ENCODE measurements at regions not wholly inside any gene's neighbourhood (a gene's known extent, or its start where the extent isn't known, plus 50 kb on each side); places are given as distances from the start of the nearest gene placed in this dataset.

DNA sequence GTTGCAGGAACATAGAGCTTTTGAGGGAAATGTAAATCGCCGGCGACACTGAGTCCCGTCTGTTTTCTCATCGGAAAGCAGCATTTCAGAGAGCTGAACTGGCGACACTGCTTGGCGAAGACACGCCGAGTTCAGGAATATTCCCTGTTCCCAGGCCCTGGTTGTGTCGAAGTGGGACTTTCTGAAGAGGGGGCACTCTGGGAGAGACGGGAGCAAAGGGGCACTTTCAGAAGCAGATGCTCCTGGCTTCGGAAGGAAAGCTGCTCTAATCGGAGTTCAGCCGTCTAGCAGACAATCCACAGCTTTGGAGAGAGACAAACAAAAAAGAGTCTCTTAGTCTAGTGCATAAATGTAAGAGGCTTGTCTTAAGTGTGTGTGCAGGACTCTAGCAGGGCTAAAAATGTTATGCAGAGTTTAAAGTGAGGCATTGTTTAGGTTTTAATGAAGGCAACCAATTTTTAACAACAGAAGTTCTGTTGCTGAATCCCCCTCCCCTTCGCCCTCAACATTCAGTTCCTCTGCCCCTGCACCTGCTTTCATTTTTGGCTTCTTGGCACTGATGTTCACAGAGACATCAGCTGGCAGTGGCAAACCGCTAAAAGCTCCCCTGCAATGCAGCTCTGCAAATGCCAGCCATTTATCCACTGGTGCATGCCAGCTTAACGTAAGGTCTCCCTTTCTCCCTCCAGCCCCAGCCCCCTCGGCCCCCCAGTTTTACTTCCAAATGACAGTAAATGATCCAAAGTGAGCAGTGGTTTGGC, 289.5 kb upstream of the MPDZ start:
- DNase-seq (ENCODE audit: low read depth in 2 of 3, low spot score in 2 of 3): peak in 1 of 3 donors; percentile 30

DNA sequence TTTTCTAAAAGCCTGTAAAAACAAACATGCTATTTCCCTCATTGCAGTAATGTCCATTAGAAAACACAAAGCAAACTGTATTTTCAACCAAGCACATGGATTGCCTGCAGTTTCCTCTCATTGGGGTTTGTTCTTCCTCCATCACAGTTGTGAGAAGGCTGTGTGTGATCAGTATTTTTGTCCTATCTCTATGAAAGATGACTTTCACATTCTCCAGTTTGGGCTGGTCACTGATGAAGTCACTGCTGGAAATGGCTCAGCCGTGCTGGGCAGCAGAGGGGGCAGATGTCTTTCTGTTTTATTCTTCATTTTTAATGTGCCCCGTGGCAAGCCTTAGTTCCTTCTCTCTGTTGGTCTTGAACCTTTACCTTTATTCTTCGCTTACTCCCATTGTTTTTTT, 288.9 kb upstream of the MPDZ start:
- DNase-seq (ENCODE audit: low read depth in 2 of 3, low spot score in 2 of 3): no peak

GRCh38 chr9:13567833-13568232, 288.3 kb upstream of the MPDZ start:
- DNase-seq (ENCODE audit: low read depth in 2 of 3, low spot score in 2 of 3): no peak

DNA sequence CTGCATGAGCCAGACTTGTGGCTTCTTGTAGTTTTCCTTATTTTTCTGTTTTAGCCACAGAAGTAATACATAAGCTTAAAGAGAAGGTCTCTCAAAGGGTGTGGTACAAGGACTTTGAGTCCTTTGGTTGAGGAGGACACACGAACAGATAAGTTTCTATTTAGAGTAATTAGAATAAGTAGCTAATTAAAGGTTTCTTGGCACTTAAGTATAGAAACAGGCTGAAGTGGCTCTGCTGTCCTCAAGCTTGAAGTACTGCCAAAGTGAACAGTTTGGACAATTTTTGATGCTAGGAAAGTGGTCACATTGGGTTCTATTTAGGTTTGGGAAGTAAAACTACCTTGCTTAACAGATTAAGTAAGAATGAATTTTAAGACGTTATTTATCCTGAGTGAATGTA, 278.3 kb upstream of the MPDZ start:
- DNase-seq (ENCODE audit: low read depth in 2 of 3, low spot score in 2 of 3): no peak

GRCh38 chr9:13556656-13557055, 277.2 kb upstream of the MPDZ start:
- no peak for DNase-seq (ENCODE audit: low read depth in 2 of 3, low spot score in 2 of 3)

- no peak for DNase-seq (ENCODE audit: low read depth in 2 of 3, low spot score in 2 of 3)
Observed at GRCh38 chr9:13555989-13556500, 276.6 kb upstream of the MPDZ start.

- DNase-seq (ENCODE audit: low read depth in 2 of 3, low spot score in 2 of 3): no peak
Observed at GRCh38 chr9:13555516-13555915, 276.0 kb upstream of the MPDZ start.

GRCh38 chr9:13554626-13555025, 275.1 kb upstream of the MPDZ start:
- no peak for DNase-seq (ENCODE audit: low read depth in 2 of 3, low spot score in 2 of 3)

- no peak for DNase-seq (ENCODE audit: low read depth in 2 of 3, low spot score in 2 of 3)
Observed at GRCh38 chr9:13552606-13553215, 273.2 kb upstream of the MPDZ start.

DNA sequence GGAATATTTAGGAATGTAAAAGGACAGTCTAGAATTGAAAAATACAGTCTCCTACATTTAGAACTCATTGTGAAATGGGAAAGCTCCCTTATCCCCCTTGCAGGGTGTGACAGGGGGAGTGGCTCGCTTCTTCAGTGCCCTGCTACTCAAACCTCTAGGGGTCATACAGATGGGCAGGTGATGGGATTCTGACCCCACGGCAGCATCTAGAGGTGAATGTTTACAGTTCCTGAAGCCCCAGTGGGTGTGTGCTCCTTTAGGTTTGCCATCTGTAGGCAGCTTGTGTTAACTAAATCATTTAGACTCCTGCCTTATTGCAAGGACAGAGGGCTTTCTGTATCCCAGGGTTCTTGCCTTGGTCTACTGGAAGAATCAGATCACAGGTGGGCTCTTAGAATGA, 271.0 kb upstream of the MPDZ start:
- DNase-seq (ENCODE audit: low read depth in 2 of 3, low spot score in 2 of 3): no peak

DNA sequence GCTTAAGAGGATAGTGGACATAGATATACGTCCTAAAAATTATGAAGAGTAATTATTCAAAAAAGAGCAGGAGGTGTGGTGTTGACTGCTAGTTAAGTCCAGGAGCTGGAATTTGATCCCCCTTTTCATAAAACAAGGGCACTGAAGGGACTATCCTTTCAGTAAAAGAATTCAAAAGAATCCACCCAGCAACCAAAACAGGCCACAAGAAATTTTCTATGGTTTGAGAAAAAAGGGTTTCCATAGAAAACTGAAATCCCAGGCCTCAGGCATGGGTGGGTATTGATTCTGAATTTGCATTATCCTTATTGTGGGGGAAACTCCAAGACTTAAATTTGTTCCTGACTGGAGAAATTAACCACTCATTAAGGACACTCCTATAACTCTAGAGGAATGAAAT, 269.0 kb upstream of the MPDZ start:
- DNase-seq (ENCODE audit: low read depth in 2 of 3, low spot score in 2 of 3): no peak

GRCh38 chr9:13535141-13535540, 255.6 kb upstream of the MPDZ start:
- DNase-seq (ENCODE audit: low read depth in 2 of 3, low spot score in 2 of 3): no peak

GRCh38 chr9:13534006-13534405, 254.5 kb upstream of the MPDZ start:
- no peak for DNase-seq (ENCODE audit: low read depth in 2 of 3, low spot score in 2 of 3)

DNA sequence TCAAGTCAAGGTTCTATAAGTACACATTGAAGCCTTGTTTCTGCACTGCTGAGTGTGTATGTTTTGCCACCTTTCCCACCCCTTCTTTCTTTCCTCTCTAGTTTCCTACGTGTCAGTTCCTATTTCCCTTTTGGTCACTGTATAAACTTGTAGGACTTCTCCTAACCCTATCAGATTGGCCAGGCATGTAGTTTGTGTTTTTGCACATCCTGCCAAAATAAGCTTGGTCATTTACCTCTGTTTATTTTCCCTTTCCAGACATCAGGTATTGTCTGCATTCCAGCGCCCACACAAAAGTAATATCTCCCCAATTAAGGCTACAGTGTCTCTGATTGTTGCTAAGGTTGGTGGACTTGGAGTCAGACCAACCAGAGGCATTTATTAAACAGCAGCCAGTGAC, 252.9 kb upstream of the MPDZ start:
- no peak for DNase-seq (ENCODE audit: low read depth in 2 of 3, low spot score in 2 of 3)

- DNase-seq (ENCODE audit: low read depth in 2 of 3, low spot score in 2 of 3): no peak
Observed at GRCh38 chr9:13529321-13530104, 250.0 kb upstream of the MPDZ start.

DNA sequence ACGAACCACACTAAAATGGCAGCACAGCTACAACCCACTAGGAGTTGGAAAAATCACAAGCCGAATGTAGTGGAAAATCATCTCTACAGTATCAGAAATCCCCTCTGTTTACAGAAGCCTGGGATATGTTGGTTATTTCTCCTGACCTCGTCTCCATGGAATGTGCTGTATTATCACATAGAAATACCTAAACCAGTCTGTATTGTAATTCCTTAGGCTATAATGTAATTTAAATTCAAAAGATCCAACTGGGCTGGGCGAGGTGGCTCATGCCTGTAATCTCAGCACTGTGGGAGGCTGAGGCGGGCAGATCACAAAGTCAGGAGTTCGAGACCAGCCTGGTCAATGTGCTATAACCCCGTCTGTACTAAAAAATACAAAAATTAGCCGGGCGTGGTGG, 244.8 kb upstream of the MPDZ start:
- DNase-seq (ENCODE audit: low read depth in 2 of 3, low spot score in 2 of 3): no peak

- DNase-seq (ENCODE audit: low read depth in 2 of 3, low spot score in 2 of 3): no peak
Observed at GRCh38 chr9:13520069-13520468, 240.6 kb upstream of the MPDZ start.

DNA sequence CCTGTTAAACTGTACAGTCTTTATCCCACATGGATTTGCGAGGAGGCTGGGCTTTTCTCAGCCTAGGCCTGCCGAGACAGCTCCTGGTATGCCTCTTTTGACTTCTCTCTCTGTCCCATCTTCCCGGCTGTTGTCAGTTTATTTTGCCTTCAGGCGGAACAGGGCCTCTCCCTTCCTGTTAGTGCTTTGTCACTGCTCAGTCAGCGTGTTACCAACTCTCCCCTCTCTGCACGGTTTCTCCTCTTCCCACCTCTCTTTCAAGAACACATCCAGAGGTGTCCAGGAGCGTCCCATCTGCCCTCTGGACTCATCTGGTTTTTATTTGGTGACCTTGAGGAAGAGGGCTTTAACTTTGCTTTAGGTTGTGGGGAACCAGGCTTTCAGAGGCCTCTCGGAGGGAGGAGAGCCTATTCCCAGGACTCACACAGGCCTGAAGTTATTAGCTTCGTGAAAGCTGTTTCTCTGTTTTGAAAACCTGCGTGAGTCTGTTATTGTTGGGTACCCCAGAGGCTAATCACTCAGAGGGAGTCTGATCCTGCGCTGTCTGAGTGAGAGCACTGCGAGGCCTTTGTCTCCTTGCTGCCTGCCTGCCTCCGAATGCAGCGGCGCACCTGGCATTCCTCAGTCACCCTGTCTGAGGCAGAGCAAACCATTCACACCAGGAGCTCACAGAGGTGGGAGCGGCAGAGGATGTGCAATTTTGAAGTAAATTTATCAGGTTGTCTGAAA, 234.4 kb upstream of the MPDZ start:
- DNase-seq (ENCODE audit: low read depth in 2 of 3, low spot score in 2 of 3): no peak

DNA sequence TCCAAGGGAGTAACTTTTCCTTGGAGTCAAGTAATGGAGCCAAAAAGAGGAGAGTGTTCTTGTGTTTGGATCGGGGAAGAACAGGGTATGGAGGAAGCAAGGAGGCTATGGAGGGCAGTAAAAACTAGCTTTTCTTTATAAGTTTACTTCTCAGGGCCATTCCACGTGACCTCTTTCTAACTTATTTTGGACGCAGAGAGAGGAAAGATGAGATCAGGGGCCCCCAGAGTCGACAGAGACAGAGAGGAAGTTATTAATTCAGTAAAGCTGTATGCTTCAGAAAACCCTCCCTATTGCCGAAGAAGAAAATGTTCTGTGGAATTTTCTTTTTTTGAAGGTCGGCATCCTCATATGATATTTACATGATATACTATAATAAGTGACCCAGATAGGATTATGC, 233.8 kb upstream of the MPDZ start:
- no peak for DNase-seq (ENCODE audit: low read depth in 2 of 3, low spot score in 2 of 3)

DNA sequence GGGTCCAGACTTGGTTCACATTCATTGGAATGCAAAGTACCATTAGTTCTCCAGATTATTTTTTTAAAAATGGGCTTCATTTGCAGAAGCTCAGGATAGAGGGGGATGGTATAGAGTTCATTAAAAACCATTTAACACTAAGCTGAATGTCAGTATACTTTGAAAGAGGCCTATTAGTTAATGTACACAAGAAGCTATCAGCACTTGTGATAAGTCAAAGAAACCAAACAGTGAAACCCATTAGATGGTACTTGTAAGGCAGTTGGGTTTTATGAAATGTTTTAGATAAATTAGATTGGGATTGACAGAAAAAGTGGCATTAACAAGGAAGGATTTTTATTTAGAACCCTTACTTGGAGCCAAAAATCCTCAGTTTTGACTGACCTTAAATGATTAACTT, 229.2 kb upstream of the MPDZ start:
- DNase-seq (ENCODE audit: low read depth in 2 of 3, low spot score in 2 of 3): no peak

DNA sequence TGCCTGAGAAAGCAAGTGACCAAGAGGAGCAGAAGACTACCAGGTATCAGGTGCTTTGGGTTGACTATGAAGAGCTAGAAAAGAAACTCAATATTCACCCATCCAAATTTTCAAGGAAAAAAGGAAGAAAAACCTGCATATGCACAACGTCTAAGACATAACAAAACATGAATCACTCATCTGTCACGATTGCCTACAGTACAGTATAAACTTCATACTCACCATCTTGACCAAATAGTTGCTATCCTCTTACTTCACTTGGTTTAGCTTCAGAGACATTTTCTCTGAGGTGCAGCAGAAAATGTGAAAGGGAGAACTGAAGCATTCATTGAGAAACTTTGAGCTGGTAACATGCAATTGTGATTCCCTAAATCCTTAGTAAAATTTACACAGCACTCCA, 228.6 kb upstream of the MPDZ start:
- DNase-seq (ENCODE audit: low read depth in 2 of 3, low spot score in 2 of 3): no peak

All from hematopoietic multipotent progenitor cell (in vitro differentiated cells).